ENCODE measurements at regions not wholly inside any gene's neighbourhood (a gene's known extent, or its start where the extent isn't known, plus 50 kb on each side); places are given as distances from the start of the nearest gene placed in this dataset.

DNA sequence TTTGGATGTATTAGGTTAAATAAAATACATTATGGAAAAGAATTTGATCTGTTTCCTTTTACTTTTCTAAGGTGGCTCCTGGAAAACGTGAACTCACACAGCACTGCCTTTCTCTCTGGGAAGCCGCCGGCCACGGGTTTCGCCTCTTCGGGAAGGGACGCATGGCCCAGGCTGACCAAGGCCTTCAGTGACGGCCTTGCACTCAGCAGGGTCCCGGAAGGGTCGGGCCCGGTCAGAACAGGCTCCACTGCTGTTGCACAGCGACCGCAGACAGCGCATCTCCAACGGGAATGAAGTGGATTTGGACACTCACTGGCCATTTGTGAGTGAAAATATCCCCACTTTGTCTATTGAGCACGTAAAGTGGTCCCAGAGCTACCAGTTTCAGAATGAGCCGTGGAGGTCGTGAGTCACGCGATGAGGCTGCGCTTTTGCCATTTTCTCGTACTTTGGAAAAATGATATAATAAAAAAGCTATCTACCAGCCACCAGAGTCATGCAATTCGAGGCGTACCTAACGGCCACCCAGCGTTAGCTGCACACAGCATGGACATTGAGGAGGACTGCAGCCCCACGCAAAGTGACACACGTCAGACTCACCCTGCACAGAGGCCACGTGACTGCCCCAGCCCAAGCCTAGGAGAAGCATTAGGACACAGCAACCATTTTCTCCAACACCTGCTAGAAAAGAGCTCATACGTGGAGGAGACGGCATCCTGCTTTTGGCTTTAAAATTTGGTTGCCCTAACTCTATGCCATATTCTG lies 244.3 kb downstream of the TTLL2 start:
- H3K9me3 ChIP-seq: no peaks in the 10 kb centered on the region
- H3K27ac ChIP-seq: no peak overlapping the region
- TF ChIP-seq, protein P1, sequence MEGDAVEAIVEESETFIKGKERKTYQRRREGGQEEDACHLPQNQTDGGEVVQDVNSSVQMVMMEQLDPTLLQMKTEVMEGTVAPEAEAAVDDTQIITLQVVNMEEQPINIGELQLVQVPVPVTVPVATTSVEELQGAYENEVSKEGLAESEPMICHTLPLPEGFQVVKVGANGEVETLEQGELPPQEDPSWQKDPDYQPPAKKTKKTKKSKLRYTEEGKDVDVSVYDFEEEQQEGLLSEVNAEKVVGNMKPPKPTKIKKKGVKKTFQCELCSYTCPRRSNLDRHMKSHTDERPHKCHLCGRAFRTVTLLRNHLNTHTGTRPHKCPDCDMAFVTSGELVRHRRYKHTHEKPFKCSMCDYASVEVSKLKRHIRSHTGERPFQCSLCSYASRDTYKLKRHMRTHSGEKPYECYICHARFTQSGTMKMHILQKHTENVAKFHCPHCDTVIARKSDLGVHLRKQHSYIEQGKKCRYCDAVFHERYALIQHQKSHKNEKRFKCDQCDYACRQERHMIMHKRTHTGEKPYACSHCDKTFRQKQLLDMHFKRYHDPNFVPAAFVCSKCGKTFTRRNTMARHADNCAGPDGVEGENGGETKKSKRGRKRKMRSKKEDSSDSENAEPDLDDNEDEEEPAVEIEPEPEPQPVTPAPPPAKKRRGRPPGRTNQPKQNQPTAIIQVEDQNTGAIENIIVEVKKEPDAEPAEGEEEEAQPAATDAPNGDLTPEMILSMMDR (IDR thresholded peaks at IDR 0.05): no peak
- intact Hi-C loops (cut with DNase I; ENCODE audit: low total_unique reads): no loop called here
- no peak for DNase-seq
- peaks cover 0 to 29% (median 22%) of the 10 kb centered on the region in 4 donors for H3K4me1 ChIP-seq
- H3K36me3 ChIP-seq: no peaks in the 10 kb centered on the region
- no peak overlapping the region for H3K4me3 ChIP-seq
- no peaks in the 10 kb centered on the region for H3K27me3 ChIP-seq

DNA sequence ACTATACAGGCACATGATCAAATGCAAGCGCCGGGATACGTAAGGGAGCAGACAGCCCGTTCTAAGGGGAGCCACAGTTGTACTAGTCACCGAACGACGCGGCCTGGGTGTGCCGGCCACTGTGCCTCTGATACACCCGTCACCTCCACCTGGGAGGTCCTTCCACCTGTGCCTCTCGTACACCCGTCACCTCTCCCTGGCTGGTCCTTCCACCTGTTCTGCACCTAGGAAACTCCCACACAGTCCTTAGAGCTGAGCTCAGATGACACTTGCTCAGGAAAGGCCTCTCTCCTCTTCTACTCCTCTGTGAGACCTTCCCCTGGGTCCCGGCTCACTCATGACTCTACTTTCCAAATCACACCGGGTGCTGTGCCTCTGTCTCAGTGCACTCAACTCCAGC lies 245.0 kb downstream of the TTLL2 start:
- H3K27ac ChIP-seq: no peak overlapping the region
- H3K4me3 ChIP-seq: no peak overlapping the region
- peaks cover 0 to 35% (median 26%) of the 10 kb centered on the region in 4 donors for H3K4me1 ChIP-seq
- no peaks in the 10 kb centered on the region for H3K36me3 ChIP-seq
- intact Hi-C loops (cut with DNase I; ENCODE audit: low total_unique reads): no loop called here
- H3K27me3 ChIP-seq: no peaks in the 10 kb centered on the region
- no peak for DNase-seq
- TF ChIP-seq, protein P1 (IDR thresholded peaks at IDR 0.05): no peak
- H3K9me3 ChIP-seq: no peaks in the 10 kb centered on the region

DNA sequence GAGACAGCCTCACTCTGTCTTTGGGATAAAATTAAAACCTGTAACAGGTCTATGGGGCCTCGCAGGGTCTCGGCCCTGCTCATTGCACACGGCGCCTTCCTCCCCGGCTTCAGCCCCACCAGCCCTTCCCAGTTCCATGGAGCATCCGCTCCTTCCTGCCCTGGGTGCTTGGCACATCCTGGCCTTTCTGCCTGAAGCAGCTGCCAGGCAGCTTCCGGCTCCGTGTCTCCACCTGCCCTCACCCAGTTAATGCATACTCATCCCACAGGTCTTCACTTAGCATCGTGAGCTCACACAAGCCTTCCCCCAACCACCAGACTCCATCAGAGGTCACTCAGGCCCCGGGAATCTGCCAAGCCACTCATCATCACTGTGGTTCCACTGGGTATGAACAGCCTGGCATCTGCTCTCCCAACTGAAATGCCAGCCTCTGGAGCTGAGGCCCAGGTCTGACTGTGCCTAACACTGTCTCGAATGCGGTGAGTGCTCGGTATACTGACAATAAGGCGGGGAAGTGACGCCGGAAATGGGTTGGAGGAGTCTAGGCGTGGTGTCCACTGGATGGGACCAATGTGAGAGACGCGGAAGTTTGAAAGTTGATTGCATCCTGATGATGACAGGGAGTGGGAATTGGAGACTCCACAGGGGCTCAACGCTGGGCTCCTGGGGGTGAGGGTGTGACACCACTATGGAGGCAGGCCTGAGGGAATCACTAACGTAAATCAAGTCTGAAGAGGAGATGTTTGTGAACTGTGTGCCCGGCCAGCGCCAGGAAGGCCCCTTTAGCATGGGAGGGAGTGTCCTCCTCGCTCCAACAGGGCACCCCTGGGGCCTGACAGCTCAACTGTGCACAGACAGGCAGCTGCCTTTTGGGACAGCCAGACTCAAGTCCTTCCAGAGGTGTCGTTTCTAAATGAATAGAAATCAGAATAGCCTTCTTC lies 245.8 kb downstream of the TTLL2 start:
- H3K27me3 ChIP-seq: no peaks in the 10 kb centered on the region
- no peaks in the 10 kb centered on the region for H3K9me3 ChIP-seq
- TF ChIP-seq, protein P1 (IDR thresholded peaks at IDR 0.05): no peak
- H3K27ac ChIP-seq: no peak overlapping the region
- intact Hi-C loops (cut with DNase I; ENCODE audit: low total_unique reads): no loop called here
- H3K36me3 ChIP-seq: no peaks in the 10 kb centered on the region
- peaks cover 0 to 41% (median 26%) of the 10 kb centered on the region in 4 donors for H3K4me1 ChIP-seq
- no peak overlapping the region for H3K4me3 ChIP-seq
- DNase-seq: no peak

DNA sequence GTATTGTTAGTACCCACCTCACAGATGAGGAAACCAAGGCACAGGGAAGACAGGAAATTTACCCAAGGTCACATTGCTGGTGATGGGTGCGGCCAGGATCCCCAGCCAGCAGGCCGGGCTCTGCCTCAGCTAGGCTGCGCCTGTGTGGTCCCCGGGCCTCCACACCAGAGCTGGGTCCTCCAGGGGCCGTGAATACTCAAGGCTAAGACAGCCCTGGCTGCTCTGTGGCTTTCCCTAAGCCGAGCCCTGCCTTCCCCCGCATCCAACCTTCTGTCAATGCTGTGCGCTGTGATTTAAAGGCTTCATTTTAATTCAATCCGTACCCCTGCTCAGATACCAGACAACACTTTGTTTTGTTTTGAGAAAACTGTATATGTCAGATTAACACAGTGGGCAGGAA lies 246.7 kb downstream of the TTLL2 start:
- Histone ChIP-seq H3K9me3 (no peaks in the 10 kb centered on the region), H3K27me3 (no peaks in the 10 kb centered on the region), H3K36me3 (no peaks in the 10 kb centered on the region), H3K4me3 (no peak overlapping the region), H3K4me1 (peaks cover 0 to 41% (median 23%) of the 10 kb centered on the region in 4 donors), H3K27ac (no peak overlapping the region)
- intact Hi-C loops (cut with DNase I; ENCODE audit: low total_unique reads): no loop called here
- TF ChIP-seq, protein P1 (IDR thresholded peaks at IDR 0.05): no peak
- DNase-seq: no peak

DNA sequence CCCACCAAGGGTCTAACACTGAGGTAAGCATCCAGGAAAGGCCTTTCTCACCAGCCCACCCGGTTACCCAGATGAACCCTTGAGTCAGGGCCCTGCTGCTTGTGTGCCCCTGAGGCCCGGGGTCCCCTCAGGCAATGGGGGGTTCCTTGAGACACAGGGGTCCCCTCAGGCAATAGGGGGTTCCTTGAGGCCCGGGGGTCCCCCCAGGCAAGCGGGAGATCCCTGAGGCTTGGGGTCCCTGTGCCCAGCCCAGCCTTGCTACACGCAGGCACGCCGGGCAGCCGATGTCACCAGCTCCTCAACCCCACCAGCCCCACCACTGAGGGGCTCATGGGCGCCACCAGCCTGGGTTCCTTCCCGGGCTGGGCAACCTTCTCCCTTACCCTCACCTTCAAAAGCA lies 247.2 kb downstream of the TTLL2 start:
- no peak for DNase-seq
- Histone ChIP-seq H3K4me1 (peaks cover 0 to 41% (median 22%) of the 10 kb centered on the region in 4 donors), H3K9me3 (no peaks in the 10 kb centered on the region), H3K27me3 (no peaks in the 10 kb centered on the region), H3K27ac (peak overlapping the region; percentile 84 to 85), H3K36me3 (no peaks in the 10 kb centered on the region), H3K4me3 (no peak overlapping the region)
- TF ChIP-seq, protein P1 (IDR thresholded peaks at IDR 0.05): no peak
- intact Hi-C loops (cut with DNase I; ENCODE audit: low total_unique reads): no loop called here
